Activated naive CD8-positive, alpha-beta T cell treated with anti-CD3 and anti-CD28 coated beads, Interleukin-2, amount 50 U/mL, for 16 hours (primary cell): ENCODE measurements at regions not wholly inside any gene's neighbourhood (a gene's known extent, or its start where the extent isn't known, plus 50 kb on each side); places are given as distances from the start of the nearest gene placed in this dataset.
"Not testable (repeated sequence)": the region's sequence is repeated elsewhere in the genome, so short reads cannot be mapped to it uniquely, and the experiment has no call there.

Source experiments
- DNase-seq: peaks from one replicate; pipeline ENCODE4 v3.0.0-alpha.2; 2020; ENCODE audit warnings: low read depth, low spot score

DNA sequence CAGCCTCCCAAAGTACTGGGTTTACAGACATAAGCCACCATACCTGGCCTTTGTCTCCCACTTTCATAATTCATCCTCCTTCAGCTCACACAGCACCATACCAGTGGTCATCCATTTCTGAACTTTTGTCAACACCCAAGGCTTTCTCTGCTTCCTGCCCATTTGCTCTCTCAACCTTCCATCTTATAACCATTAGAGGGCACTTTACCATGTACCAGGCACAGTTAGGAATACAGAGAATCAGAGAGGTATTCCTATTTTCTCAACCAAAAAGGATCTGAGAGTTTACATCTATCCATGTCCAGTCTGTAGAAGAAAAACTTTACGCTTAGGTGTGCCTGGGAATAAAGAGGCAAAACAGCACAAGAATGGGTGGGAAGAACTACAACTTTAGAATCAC, 397.6 kb downstream of the BUD13 start:
- DNase-seq: no peak

DNA sequence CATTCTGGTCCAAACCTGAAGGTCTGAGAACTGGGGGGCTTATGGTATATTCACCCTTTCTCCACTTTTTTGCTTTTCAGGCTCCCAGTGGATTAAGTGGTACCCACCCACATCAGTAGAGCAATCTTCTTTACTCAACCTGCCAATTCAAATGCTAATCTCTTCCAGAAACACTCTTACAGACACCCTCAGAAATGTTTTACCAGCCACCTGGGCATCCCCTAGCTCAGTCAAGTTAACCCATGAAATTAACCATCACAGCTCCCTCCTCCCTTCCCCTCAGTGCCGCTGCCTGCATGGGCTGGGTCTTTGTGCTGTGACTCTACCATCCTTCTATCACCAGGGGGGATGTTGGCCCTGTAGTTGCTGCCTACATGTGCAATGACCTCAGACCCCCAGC, 398.7 kb downstream of the BUD13 start:
- no peak for DNase-seq

DNA sequence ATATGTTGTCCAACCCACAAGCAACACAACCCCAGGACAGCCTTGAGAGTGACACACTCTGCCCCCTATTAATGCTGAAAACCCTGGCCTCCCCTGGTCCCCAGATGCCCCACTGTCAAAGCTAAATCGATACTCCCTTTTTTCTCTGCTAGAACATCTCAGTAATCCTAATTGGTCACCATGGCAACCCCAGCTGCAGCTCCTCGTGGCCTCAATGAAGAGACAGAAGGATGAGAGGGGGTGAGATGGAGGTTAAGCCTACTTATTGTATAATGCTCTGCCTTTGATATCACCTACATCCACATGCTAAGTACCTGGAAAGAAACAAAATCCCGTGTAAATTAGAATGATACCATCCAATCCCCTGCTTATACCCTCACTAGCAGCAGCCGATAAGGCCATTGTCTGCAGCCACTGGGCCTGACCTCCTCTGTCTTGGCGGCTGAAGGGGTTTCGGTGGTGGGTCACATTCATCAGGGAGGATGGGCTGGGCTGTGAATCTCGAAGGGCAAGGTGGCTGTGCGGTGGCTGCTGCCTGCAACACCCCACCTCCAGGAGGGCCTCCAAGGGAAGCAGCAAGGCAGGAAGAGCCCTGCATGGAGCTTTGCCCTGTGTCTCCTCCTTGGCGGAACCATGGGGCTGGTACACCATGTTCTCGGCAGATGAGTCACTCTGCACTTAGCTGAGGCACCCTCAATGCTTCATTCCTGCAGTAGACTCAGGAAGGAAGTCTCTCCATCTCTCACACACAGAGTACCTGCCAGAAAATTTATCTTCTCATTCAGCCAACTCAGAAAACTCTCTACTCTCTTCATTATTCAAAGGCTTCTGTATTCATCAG, 399.5 kb downstream of the BUD13 start:
- DNase-seq: no peak

DNA sequence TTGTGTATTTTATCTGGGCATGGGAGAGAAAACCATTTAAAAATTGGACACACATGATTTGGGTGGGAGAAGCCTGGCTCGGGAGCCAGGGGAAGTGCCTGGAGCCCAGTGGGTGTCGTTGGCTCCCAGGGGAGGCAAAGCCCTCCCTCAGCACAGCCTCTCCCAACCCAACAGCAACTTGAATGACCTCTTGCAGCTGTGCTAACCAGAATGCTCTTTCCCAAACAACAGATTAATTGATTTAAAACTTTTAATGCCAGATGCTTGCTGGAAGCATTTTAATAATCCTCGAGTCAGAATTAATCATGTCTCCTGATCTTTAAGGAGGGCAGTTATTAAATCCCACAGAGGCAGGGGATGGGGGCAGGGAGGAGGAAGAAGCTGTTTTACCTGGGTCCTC, 401.6 kb downstream of the BUD13 start:
- no peak for DNase-seq

DNA sequence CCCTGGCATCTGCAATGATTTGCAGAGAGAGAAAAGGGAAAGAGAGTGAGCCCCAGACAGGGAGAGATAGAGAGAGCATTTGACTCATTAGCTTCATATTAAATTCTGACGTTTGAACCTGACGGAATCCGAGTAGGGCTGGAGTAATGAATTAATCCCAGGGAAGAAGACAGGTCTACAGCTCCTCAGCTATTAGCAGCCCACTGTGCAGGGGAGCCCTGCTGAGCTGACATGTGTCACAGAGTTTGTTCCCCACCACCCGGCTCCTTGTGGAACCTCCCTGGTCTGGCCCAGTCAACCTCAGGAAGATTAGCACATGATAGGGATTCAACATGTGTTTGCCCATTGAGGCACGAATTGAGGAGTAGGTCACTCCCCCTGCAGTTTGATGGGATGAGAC, 404.0 kb downstream of the BUD13 start:
- DNase-seq: no peak

DNA sequence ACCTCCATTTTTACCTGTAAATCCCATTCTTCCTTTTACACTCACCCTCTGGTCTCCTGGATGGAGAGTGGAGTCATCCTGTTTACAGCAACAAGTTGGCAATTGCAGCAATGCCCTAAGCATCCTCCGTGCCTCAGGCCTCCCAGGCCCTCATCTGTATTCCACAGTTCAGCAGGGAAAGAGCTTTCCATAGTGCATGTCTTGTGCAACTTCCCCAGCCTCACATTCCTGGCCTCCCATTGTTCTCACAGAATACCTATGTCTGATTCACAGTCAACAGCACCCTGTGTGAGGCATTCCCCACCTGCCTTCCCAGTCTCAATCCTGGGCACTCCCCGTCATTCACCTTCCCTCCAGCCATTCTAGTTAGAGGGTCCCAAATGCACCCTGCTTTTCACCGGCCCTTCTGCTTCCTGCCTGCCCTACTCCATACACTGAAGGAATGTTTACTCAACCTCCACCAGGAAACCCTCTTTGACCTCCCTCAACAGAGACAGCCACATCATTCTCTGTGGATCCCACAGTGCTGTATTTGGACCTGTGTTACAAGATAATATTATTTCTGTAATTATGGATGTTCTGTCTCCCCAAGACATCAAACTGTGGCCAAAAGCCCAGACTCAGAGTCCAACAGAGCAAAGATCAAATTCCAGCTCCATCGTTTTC, 405.7 kb downstream of the BUD13 start:
- DNase-seq: no peak

DNA sequence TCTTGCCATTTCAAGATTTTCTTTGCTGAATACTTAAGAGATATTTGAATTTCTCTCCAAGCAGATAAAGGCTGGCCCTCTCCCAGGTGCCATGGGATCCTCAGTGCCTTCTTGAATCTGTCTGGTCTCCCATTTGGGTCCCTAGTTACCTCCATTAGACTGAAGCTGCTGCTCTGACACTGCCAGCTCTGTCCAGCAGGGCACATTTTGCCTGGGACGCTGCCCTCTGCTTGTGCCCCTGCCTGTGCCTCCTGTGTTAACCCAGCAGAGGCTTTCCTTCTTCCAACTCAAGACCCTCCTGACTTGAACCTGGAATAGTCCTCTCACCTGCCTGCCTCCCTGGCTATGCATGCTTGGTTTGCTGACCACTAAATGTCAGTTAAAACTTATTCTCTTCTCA, 406.3 kb downstream of the BUD13 start:
- no peak for DNase-seq

DNA sequence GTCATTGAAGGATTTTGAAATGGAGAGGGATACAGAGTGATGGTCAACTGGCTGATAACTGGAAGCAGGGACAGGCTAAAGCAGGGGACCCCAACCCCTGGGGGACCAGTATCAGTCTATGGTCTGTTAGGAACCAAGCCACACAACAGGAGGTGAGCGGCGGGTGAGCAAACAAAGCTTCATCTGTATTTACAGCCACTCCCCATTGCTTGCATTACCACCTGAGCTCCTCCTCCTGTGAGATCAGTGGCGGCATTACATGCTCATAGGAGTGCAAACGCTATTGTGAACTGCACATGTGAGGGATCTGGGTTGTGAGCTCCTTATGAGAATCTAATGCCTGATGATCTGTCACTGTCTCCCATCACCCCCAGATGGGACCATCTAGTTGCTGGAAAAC, 407.9 kb downstream of the BUD13 start:
- DNase-seq: not testable (repeated sequence)

DNA sequence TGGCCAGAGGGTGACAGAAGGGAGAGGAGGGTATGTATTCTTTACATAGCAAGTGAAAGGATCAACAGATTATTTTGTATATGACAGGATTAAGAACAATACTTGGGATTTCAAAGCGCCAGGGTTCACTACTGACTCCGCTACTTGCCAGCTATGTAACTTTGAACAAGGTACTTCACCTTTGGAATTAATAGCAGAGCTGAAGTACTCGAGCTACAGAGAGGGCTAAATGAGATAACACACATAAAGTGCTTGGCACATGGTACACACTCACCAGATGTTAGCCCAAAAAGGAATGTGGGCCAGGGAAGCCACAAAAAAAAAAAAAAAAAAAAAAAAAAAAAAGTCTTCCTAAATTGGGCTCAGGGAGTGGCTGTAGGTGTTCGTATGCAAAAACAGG, 408.4 kb downstream of the BUD13 start:
- DNase-seq: no peak

DNA sequence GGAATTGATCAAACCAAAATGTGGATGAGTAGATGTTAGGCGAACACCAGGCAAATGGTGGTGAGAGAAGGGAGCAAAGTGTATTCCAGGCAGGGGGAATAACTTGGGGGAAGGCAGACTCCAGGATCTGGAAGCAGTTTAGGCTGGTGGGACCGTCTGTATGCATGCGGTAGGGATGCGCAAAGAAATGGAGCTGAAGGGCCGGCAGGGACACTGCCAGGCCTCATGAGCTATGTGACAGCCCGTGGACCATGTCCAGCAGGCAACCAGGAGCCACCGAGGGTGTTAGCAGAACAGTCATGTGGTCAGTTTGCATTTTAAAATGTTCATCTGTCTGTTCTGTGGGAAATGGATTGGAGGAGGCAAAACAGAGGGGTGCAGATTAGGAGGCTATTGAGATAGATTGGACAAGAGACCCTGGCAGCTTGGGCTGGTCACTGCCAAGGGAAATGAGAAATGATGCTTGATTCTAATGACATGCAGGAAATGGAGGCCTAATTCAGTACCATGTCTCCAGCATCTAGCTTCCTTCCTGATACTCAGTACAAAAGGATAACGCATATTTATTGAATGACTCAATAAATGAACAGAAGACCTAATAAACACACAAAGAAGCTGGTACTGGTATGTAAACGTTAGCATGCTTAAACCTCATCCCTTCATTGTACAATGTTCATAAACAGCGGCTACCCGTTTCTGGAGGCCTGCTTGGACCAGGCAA, 412.4 kb downstream of the BUD13 start:
- no peak for DNase-seq

DNA sequence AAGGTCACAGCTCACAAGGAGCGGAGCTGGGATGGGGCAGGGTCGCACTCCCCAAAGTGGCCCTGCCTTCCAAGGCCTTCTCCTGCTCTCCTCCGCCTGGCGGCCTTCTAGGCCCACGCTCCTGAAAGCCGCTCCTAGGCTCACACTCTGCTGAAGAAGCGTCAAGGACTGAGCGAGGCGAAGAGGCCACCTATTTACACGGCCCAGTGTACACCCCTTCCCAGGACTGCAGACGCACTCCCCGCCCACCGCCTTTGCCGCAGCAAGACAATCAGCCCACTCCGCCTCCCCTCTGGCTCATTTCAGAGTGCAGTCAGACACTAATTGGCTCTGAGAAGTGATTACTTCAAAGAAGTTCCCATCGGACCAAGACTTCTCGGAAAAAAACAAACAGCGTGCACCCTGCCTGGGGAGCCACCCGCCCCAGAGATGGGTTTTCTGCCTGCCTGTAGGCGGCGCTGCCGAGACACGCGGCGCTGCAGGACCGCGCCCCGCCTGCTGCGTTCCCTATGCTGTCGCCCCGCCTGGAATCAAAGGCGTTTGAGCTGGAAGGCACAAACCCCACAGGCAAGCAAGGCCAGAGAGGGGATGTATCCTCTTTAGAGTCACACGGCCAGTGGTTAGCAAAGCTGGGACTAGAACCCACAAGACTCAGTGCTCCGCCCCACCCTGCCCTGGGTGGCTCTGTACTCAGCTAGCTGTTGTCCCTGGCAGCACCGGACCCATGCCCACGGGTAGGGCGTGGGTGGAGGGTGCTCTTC, 414.8 kb downstream of the BUD13 start:
- no peak for DNase-seq

DNA sequence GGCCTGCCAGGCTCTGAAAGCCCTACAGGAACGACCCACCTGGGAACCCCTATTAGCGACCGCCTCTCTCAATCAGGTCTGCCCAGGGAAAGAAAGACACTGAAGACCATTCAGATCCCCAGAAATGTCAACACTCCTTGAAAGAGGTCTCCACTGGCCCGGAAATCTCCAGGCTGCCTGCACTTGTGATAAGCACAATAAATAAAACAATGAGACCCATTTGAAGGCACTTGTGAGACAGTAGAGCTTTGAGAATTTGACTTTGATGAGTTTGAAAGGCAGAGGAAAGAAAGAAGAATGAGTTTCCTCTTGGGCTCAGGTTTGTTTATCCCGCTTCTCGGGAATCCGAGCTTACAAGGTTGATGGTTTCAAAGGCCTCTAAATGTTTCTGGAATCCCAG, 416.3 kb downstream of the BUD13 start:
- DNase-seq: no peak

DNA sequence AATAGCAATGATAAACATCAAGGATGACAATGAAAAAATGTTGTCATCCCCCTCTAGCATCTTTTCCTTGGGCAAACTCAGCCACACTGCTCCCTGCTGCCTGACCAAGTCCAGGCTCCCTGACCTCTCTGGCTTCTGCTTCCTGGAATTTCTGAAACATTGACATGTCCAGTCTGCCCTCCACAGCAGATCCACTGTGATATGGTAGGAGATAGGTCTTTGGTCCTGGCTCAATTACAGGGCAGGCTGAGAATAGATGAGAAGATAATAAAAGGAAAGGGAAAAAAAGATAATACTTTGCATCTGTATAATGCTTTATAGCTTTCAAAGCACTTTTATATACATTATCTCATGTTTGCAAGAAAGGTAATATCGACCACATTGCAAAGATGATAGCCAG, 417.7 kb downstream of the BUD13 start:
- DNase-seq: no peak

DNA sequence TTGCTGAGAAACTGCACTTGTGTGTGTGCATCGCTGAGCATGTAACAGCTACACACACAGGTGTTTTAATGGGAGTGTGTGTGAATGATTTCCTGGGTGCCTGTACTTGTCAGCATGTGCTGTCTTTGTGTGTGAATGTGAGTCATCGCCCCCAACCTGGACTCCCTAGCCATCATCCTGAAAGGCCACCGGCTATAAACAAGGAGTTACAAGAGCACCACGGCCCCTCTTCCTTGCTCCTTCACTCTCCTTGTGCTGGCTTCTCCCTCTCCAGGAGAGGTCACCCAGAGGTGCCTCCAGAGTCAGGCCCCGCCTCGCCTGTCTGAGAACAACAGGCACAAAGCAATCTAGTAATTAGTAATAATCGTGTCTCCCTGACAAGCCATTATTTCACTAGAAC, 419.2 kb downstream of the BUD13 start:
- DNase-seq: no peak

DNA sequence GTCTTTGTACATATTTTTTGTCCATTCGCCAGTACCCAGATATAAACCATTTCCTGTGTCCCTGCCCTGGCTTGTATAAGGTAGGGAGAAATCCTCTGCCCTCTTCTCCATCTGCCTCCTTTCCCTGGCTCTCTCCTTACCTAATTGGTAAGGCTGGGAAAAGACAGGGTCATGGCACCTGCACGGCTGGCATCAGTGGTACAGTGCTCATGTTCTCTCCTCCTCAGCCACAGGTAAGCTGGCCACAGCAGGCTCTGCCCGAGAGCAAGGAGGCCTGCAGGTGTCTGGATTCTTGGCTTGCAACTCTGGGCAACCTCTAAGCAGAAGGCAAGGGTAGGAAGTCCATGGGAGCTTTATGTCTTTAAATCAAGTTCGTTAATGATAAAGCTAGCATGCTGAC, 419.9 kb downstream of the BUD13 start:
- no peak for DNase-seq

DNA sequence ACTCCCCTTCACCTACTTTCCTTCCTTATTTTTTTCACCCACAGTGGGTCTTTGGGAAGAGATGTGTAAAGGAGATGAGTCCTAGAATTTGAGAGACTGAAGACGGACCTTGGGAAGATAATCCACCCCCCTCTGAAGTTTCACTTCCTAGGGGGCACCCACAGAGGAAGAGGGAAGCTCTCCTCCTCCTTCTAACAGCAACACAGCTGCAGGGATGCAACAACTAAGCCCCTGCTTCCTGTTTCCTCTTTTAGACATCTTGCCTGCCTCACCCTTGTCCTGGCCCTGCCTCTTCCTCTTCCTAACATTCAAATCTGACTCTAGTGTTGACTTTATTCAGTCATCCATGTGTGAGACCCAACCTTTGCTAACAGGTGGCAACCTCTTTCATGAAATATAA, 424.6 kb downstream of the BUD13 start:
- no peak for DNase-seq

DNA sequence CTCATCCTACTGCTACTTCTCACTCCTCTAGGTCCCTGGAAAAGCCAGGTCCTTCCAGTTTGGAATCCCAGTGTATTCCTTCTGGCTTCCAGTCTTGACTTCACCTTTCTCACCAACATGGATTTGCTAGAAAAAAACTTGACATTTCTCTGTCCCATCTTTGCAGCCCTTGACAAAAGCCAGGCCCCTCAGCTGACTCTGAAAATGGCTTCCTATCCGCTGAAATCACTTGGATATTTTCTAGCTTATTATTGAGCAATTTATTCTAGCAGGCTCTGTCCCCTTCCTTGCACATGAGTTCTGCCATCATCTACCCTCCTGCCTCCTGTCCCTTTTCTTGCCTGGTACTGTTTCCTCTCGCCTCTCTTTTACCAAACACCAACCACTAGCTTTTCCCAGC, 427.2 kb downstream of the BUD13 start:
- DNase-seq: no peak

DNA sequence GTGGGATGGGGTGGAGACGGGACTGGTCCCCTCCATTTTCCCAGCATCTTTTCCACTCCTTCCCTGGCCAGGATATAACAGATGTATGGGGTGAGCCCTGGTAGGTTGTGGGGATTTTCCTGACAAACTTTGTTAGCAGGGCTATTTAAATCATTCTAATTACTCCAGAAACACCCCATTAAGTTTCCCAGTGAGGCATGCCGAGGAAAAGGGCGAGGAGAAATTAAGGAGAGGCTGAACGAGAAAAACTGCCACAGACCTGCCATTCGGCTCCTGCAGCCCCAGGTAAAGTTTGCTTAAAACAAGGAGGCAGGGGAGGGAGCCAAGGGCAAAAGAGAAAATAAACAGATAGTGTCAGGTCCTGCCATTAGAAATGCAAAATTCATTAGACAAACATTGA, 428.2 kb downstream of the BUD13 start:
- DNase-seq: no peak

DNA sequence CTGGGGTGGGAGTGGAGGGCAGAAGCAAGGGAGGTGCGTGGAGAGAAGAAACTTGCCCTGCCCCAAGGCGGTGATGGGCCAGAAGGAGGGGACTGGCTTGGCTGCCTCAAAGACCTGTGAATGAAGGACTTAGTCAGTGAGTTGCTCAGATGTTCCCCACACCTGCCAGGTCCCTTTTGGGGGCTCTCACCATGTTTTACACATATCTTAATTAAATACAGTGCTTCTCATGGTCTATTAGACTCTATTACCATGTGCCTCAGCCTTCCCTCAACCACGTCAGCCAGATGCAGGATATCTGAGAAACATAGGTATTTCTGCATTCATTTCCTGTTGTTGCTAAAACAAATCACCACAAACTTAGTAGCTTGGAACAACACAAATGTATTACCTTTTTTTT, 429.5 kb downstream of the BUD13 start:
- DNase-seq: no peak

DNA sequence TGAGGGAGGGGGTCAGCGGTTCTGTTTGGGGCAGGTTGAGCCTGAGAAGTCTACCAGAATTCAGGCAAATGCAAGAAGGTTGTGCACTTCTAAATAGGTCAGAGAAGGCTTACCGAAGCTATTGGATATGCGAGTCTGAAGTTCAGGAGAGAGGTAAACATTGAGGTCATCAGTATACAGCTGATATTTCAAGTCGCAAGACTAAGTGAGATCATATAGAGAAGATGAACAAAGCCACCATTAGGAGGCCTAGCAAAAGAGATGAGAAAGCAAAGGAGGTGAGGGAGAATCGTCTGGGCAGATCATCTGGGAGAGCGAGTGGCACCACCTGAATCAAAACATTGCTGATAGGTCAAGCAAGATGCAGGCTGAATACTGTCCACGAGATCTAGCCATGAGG, 430.6 kb downstream of the BUD13 start:
- DNase-seq: no peak

DNA sequence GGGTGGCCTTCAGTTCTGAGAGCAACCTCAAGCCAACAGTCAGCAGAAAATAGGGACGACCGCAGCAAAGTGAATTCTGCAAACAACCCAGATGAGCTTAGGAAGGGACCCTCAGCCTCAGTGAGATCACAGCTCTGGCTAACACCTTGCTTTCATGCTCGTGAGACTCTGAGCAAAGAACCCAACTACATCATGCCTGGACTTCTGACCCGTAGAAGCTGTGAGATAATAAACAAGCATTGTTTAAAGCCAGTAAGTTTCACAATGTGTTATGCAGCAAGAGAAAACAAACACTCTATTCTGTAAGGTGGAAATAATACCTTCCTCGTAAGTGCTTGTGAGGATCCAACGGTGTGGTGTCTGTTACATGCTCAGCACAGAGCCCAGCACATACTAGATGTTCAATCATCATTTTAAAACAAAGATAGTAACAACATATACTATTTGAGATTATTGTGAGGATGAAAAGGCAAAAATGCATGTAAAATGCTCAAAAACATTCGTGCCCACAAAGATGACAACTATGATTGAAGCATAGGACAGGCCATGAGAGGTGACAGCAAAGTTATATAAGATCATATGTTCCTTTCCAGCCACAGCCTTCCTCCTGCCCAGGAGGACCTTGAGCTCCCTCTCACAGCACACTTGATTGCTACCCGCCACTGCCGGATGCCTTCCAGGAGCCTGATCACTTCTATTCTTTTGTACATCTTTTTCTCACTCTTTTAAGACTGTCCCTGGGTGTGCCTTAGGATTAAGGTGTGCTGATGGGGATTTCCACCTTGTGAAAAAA, 433.3 kb downstream of the BUD13 start:
- no peak for DNase-seq
